Gastroesophageal sphincter (tissue), 4 donors: ENCODE measurements at regions not wholly inside any gene's neighbourhood (a gene's known extent, or its start where the extent isn't known, plus 50 kb on each side); places are given as distances from the start of the nearest gene placed in this dataset.

Source experiments
- ATAC-seq: fragments of 150-250 bp; one replicate; pipeline ENCODE4 v1.9.1; 2016; ENCODE audit warnings: mild to moderate bottlenecking, moderate library complexity
- H3K27ac ChIP-seq, 4 donors: fragments of 200-600 bp; sonication (generic) in 3 of 4; 1 replicate in 3 of 4; 2 replicates in 1 of 4; pipeline ENCODE4 v1.5.1; 2016 to 2019
- H3K27me3 ChIP-seq: fragments of 200-600 bp; sonication (generic); one replicate; pipeline ENCODE4 v1.5.1; 2019
- H3K36me3 ChIP-seq, 2 donors: fragments of 200-600 bp; sonication (generic); one replicate each; pipeline ENCODE4 v1.5.1; 2019; ENCODE audit warnings: control low read depth in 1 of 2
- H3K4me1 ChIP-seq, 3 donors: fragments of 200-600 bp; sonication (generic); 1 replicate in 2 of 3; 2 replicates in 1 of 3; pipeline ENCODE4 v1.5.1; 2016 to 2019; ENCODE audit warnings: control low read depth in 2 of 3
- H3K4me3 ChIP-seq, 2 donors: fragments of 200-600 bp; sonication (generic); one replicate each; pipeline ENCODE4 v1.5.1; 2019; ENCODE audit warnings: mild to moderate bottlenecking in 1 of 2, moderate library complexity in 1 of 2
- H3K9me3 ChIP-seq, 3 donors: fragments of 200-600 bp; sonication (generic); one replicate each; pipeline ENCODE4 v1.5.1; 2017 to 2019; ENCODE audit warnings: control low read depth in 2 of 3
- CTCF ChIP-seq, 4 experiments: fragments of 200-600 bp in 2 of 4; fragments of 450-650 bp in 2 of 4; sonication (generic) in 1 of 4; IDR thresholded peaks; one replicate each; pipeline ENCODE4 v1.5.1; 2017 to 2019; ENCODE audit warnings: antibody characterized with exemption in 4 of 4, mild to moderate bottlenecking in 2 of 4, moderate library complexity in 2 of 4
- EP300 ChIP-seq: sonication (generic); formaldehyde crosslinking; IDR thresholded peaks from one replicate; pipeline ENCODE4 v1.6.1; 2017; ENCODE audit warnings: antibody characterized with exemption, mild to moderate bottlenecking
- POLR2A ChIP-seq, 2 donors: fragments of 450-650 bp; IDR thresholded peaks; one replicate each; pipeline ENCODE4 v1.6.1; 2017; ENCODE audit warnings: antibody characterized with exemption in 2 of 2, mild to moderate bottlenecking in 2 of 2, moderate library complexity in 1 of 2
- POLR2AphosphoS5 ChIP-seq: sonication (generic); formaldehyde crosslinking; IDR thresholded peaks from one replicate; pipeline ENCODE4 v1.6.1; 2017; ENCODE audit warnings: antibody characterized with exemption
- WGBS, 2 donors: methylation state at CpG; one replicate each; pipeline ENCODE4 v1.1.5; 2018; ENCODE audit warnings: low coverage in 1 of 2; 5-methylcytosine and 5-hydroxymethylcytosine counted together

- no peaks in the 10 kb centered on the region for H3K27me3 ChIP-seq
- no peaks in the 10 kb centered on the region for H3K36me3 ChIP-seq
- no peak overlapping the region for H3K27ac ChIP-seq
- no peak for ATAC-seq
- no peak overlapping the region for H3K4me3 ChIP-seq
- no peaks in the 10 kb centered on the region for H3K4me1 ChIP-seq
- TF ChIP-seq POLR2A (IDR thresholded peaks at IDR 0.05) (no peak), POLR2AphosphoS5 (no peak), CTCF (IDR thresholded peaks at IDR 0.05) (peak in 3 of 4 experiments; percentile 19 to 51 (median 22)), EP300 (no peak)
- 27 to 41% methylated on average over 3 of the region's 3 CpGs for WGBS, 2 donors
- H3K9me3 ChIP-seq = no peaks in the 10 kb centered on the region
Measured at GRCh38 chr12:74689071-74689655, 151.5 kb downstream of the ATXN7L3B start.

- Histone ChIP-seq H3K27me3 (no peaks in the 10 kb centered on the region), H3K36me3 (no peaks in the 10 kb centered on the region), H3K4me1 (no peaks in the 10 kb centered on the region), H3K9me3 (no peaks in the 10 kb centered on the region), H3K4me3 (no peak overlapping the region), H3K27ac (no peak overlapping the region)
- WGBS, 2 donors = 67 to 75% methylated on average over 2 of the region's 2 CpGs
- no peak for TF ChIP-seq POLR2A (IDR thresholded peaks at IDR 0.05)
- no peak for TF ChIP-seq POLR2AphosphoS5
- no peak for TF ChIP-seq EP300
- TF ChIP-seq CTCF (IDR thresholded peaks at IDR 0.05) = no peak
- ATAC-seq = no peak
Measured at GRCh38 chr12:74689929-74690328, 152.3 kb downstream of the ATXN7L3B start.

GRCh38 chr12:74719447-74719846 lies 181.8 kb downstream of the ATXN7L3B start:
- 90 to 93% methylated on average over 2 of the region's 2 CpGs for WGBS, 2 donors
- Histone ChIP-seq H3K27me3 (no peaks in the 10 kb centered on the region), H3K27ac (no peak overlapping the region), H3K9me3 (no peaks in the 10 kb centered on the region), H3K4me3 (no peak overlapping the region), H3K36me3 (no peaks in the 10 kb centered on the region), H3K4me1 (no peaks in the 10 kb centered on the region)
- TF ChIP-seq CTCF (IDR thresholded peaks at IDR 0.05) (no peak), POLR2A (IDR thresholded peaks at IDR 0.05) (no peak), EP300 (no peak), POLR2AphosphoS5 (no peak)
- ATAC-seq = no peak

- H3K36me3 ChIP-seq = no peaks in the 10 kb centered on the region
- ATAC-seq = no peak
- no peak for TF ChIP-seq EP300
- no peak for TF ChIP-seq POLR2A (IDR thresholded peaks at IDR 0.05)
- no peak for TF ChIP-seq POLR2AphosphoS5
- TF ChIP-seq CTCF (IDR thresholded peaks at IDR 0.05) = no peak
- no peak overlapping the region for H3K4me3 ChIP-seq
- no peaks in the 10 kb centered on the region for H3K4me1 ChIP-seq
- no peaks in the 10 kb centered on the region for H3K9me3 ChIP-seq
- WGBS, 2 donors = 27 to 32% methylated on average over 2 to 3 of the region's 3 CpGs
- no peak overlapping the region for H3K27ac ChIP-seq
- H3K27me3 ChIP-seq = no peaks in the 10 kb centered on the region
Measured at GRCh38 chr12:74722709-74723108, 185.1 kb downstream of the ATXN7L3B start.

- Histone ChIP-seq H3K9me3 (no peaks in the 10 kb centered on the region), H3K27ac (no peak overlapping the region), H3K4me1 (no peaks in the 10 kb centered on the region), H3K4me3 (no peak overlapping the region), H3K36me3 (no peaks in the 10 kb centered on the region), H3K27me3 (no peaks in the 10 kb centered on the region)
- 60 to 75% methylated on average over 1 of the region's 1 CpG for WGBS, 2 donors
- TF ChIP-seq POLR2AphosphoS5 = no peak
- TF ChIP-seq EP300 = no peak
- no peak for TF ChIP-seq CTCF (IDR thresholded peaks at IDR 0.05)
- no peak for TF ChIP-seq POLR2A (IDR thresholded peaks at IDR 0.05)
- no peak for ATAC-seq
Measured at GRCh38 chr12:74725154-74725553, 187.5 kb downstream of the ATXN7L3B start.
